ENCODE measurements at regions not wholly inside any gene's neighbourhood (a gene's known extent, or its start where the extent isn't known, plus 50 kb on each side); places are given as distances from the start of the nearest gene placed in this dataset.

DNA sequence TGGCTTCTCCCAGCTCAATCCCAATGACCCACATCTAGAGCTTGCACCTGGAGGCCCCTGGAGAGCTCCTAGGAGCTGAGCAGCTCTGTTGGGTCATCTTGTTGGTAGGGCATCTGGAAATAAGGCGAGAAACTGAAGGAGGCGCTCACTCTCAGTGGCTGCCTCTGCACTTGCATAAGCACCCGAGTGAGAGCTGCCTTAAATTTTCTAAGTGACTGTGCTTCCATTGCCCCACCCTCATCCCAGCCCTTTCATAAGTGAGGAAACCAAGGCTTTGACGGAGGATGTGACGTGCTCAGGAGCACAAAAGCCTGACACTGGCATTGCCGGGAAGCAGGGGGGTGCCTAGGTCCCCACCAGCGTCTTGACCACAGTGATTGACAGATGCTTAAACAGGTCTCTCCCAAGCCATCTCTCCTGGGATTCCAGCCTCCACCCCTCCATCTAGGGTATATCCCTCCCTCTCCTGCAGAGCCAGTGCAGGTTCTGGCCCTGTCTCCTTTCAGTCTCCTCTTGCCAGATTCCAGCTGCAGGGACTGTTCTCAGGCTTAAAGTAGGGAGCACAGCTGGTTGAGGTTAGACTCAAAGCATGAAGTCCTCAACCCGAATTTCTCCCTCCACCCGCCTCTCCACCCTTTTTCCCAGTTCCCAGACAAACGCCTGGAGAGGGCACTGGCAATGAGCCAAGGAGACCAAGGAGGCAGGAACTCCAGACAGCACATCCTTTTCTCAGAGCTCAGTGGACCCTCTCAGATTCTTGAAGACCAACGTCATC, 113.7 kb downstream of the IRX5 start:
- H3K4me1 ChIP-seq (ENCODE audit: control insufficient read depth in 2 of 2, insufficient read depth in 2 of 2, low read length in 2 of 2): no peaks in the 10 kb centered on the region
- no peaks in the 10 kb centered on the region for H3K36me3 ChIP-seq (ENCODE audit: control insufficient read depth in 2 of 2, insufficient read depth in 2 of 2, low read length in 1 of 2)
- H3K4me3 ChIP-seq (ENCODE audit: low read length in 2 of 2): no peak overlapping the region
- H3K27ac ChIP-seq (ENCODE audit: low read depth in 1 of 2, low read length in 1 of 2): no peak overlapping the region
- WGBS: 70% methylated on average over 11 of the region's 11 CpGs
- H3K9me3 ChIP-seq (ENCODE audit: control insufficient read depth in 2 of 2, insufficient read depth in 1 of 2, low read length in 1 of 2): no peaks in the 10 kb centered on the region
- no peak for DNase-seq (ENCODE audit: low read depth in 6 of 9, low spot score in 9 of 9)
- no peaks in the 10 kb centered on the region for H3K27me3 ChIP-seq (ENCODE audit: control insufficient read depth in 2 of 2, insufficient read depth in 1 of 2, low read length in 1 of 2)

- DNase-seq (ENCODE audit: low read depth in 6 of 9, low spot score in 9 of 9): no peak
- WGBS: 95% methylated on average over 3 of the region's 3 CpGs
- H3K27ac ChIP-seq (ENCODE audit: low read depth in 1 of 2, low read length in 1 of 2): no peak overlapping the region
Observed at GRCh38 chr16:55045329-55045728, 114.7 kb downstream of the IRX5 start.

DNA sequence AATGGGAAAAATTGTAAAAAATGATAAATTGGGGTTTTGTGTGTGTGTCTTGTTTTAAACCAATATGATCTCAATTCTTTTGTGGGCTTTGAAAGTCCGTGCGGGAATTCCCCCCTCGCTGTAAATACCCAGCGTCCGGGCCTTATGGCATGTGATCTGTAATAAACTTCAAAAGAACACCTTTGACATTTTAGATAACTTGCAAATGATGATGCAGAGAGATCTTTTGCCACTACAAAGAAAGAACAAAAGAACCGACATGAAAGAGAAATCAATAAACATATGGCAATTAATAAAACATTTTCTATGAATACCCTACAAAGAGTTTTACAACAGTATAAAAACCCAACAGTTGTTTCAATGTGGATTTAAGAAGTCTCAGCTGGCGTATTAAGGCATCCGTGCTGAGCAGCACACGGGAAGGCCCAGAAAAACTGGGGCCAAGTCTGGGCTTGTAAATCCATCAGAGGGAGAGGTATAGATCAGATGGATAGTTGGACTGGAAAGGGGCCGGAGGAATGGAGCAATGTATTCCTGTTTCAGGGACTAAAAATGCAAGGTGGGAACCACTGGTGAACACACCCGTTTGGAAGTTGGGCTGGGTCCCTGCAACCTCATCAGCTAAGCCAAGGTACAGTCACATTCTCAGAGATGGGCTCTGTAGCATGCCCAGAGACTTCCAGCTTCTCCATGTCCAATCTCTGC, 115.2 kb downstream of the IRX5 start:
- Histone ChIP-seq H3K36me3 (ENCODE audit: control insufficient read depth in 2 of 2, insufficient read depth in 2 of 2, low read length in 1 of 2) (no peaks in the 10 kb centered on the region), H3K27me3 (ENCODE audit: control insufficient read depth in 2 of 2, insufficient read depth in 1 of 2, low read length in 1 of 2) (no peaks in the 10 kb centered on the region), H3K4me1 (ENCODE audit: control insufficient read depth in 2 of 2, insufficient read depth in 2 of 2, low read length in 2 of 2) (no peaks in the 10 kb centered on the region), H3K9me3 (ENCODE audit: control insufficient read depth in 2 of 2, insufficient read depth in 1 of 2, low read length in 1 of 2) (no peaks in the 10 kb centered on the region), H3K27ac (ENCODE audit: low read depth in 1 of 2, low read length in 1 of 2) (no peak overlapping the region), H3K4me3 (ENCODE audit: low read length in 2 of 2) (no peak overlapping the region)
- DNase-seq (ENCODE audit: low read depth in 6 of 9, low spot score in 9 of 9): no peak
- WGBS: 88% methylated on average over 11 of the region's 11 CpGs

More at GRCh38 chr16:55045329-55045728, 114.7 kb downstream of the IRX5 start:
- H3K4me3 ChIP-seq (ENCODE audit: low read length in 2 of 2): no peak overlapping the region
- no peaks in the 10 kb centered on the region for H3K36me3 ChIP-seq (ENCODE audit: control insufficient read depth in 2 of 2, insufficient read depth in 2 of 2, low read length in 1 of 2)
- no peaks in the 10 kb centered on the region for H3K27me3 ChIP-seq (ENCODE audit: control insufficient read depth in 2 of 2, insufficient read depth in 1 of 2, low read length in 1 of 2)
- H3K9me3 ChIP-seq (ENCODE audit: control insufficient read depth in 2 of 2, insufficient read depth in 1 of 2, low read length in 1 of 2): no peaks in the 10 kb centered on the region
- H3K4me1 ChIP-seq (ENCODE audit: control insufficient read depth in 2 of 2, insufficient read depth in 2 of 2, low read length in 2 of 2): no peaks in the 10 kb centered on the region

DNA sequence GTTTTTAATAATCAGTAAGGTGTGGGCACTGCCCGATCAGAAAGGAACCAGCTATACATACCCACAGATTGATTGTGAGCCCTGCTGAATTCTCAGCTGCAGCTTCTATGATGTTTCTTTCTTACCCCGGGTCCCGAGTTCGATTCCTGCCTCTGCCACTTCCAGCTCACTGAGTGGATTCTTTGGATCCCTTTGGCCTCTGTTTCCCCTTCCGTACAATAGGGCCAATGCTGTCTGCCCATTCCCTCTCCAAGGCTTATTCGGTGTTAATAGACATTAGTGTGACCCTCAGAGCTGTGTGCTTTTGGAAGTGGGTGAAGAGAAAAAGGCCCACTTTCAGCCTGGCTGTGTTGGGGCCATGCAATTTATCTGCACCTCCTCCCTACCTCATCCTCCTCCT, 115.8 kb downstream of the IRX5 start:
- H3K27me3 ChIP-seq (ENCODE audit: control insufficient read depth in 2 of 2, insufficient read depth in 1 of 2, low read length in 1 of 2): no peaks in the 10 kb centered on the region
- no peaks in the 10 kb centered on the region for H3K9me3 ChIP-seq (ENCODE audit: control insufficient read depth in 2 of 2, insufficient read depth in 1 of 2, low read length in 1 of 2)
- no peak overlapping the region for H3K4me3 ChIP-seq (ENCODE audit: low read length in 2 of 2)
- no peak for DNase-seq (ENCODE audit: low read depth in 6 of 9, low spot score in 9 of 9)
- H3K27ac ChIP-seq (ENCODE audit: low read depth in 1 of 2, low read length in 1 of 2): no peak overlapping the region
- H3K36me3 ChIP-seq (ENCODE audit: control insufficient read depth in 2 of 2, insufficient read depth in 2 of 2, low read length in 1 of 2): no peaks in the 10 kb centered on the region
- no peaks in the 10 kb centered on the region for H3K4me1 ChIP-seq (ENCODE audit: control insufficient read depth in 2 of 2, insufficient read depth in 2 of 2, low read length in 2 of 2)
- WGBS: 99% methylated on average over 6 of the region's 6 CpGs

- no peak overlapping the region for H3K4me3 ChIP-seq (ENCODE audit: low read length in 2 of 2)
Observed at GRCh38 chr16:55046916-55047315, 116.3 kb downstream of the IRX5 start.

DNA sequence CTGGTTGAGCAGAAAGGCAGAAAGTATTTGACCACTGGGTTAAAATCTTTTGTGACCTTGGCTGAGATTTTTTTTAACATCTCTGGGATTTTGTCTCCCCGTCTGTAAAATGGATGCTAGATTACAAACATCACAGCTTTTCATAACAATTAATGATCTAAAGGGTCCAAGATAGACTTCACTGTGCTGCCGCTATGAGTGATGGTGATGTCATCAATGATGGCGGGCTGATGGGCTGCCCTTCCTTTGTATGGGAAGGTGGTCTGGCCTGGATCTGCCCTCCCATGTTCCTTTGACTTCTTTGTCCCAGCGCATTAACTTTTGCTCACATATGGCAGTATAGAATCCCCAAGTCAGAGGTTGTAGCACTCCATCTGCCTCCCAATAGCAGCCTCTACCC, 116.7 kb downstream of the IRX5 start:
- no peaks in the 10 kb centered on the region for H3K36me3 ChIP-seq (ENCODE audit: control insufficient read depth in 2 of 2, insufficient read depth in 2 of 2, low read length in 1 of 2)
- no peak overlapping the region for H3K4me3 ChIP-seq (ENCODE audit: low read length in 2 of 2)
- no peaks in the 10 kb centered on the region for H3K27me3 ChIP-seq (ENCODE audit: control insufficient read depth in 2 of 2, insufficient read depth in 1 of 2, low read length in 1 of 2)
- no peaks in the 10 kb centered on the region for H3K9me3 ChIP-seq (ENCODE audit: control insufficient read depth in 2 of 2, insufficient read depth in 1 of 2, low read length in 1 of 2)
- H3K27ac ChIP-seq (ENCODE audit: low read depth in 1 of 2, low read length in 1 of 2): no peak overlapping the region
- whole genome bisulfite sequencing: 94% methylated on average over 4 of the region's 4 CpGs
- DNase-seq (ENCODE audit: low read depth in 6 of 9, low spot score in 9 of 9): no peak
- no peaks in the 10 kb centered on the region for H3K4me1 ChIP-seq (ENCODE audit: control insufficient read depth in 2 of 2, insufficient read depth in 2 of 2, low read length in 2 of 2)

More at GRCh38 chr16:55046916-55047315, 116.3 kb downstream of the IRX5 start:
- no peaks in the 10 kb centered on the region for H3K36me3 ChIP-seq (ENCODE audit: control insufficient read depth in 2 of 2, insufficient read depth in 2 of 2, low read length in 1 of 2)
- no peaks in the 10 kb centered on the region for H3K27me3 ChIP-seq (ENCODE audit: control insufficient read depth in 2 of 2, insufficient read depth in 1 of 2, low read length in 1 of 2)
- no peaks in the 10 kb centered on the region for H3K9me3 ChIP-seq (ENCODE audit: control insufficient read depth in 2 of 2, insufficient read depth in 1 of 2, low read length in 1 of 2)
- WGBS: 91% methylated on average over 4 of the region's 4 CpGs
- H3K4me1 ChIP-seq (ENCODE audit: control insufficient read depth in 2 of 2, insufficient read depth in 2 of 2, low read length in 2 of 2): no peaks in the 10 kb centered on the region
- H3K27ac ChIP-seq (ENCODE audit: low read depth in 1 of 2, low read length in 1 of 2): no peak overlapping the region
- no peak for DNase-seq (ENCODE audit: low read depth in 6 of 9, low spot score in 9 of 9)

GRCh38 chr16:55047903-55048497, 117.3 kb downstream of the IRX5 start:
- H3K27ac ChIP-seq (ENCODE audit: low read depth in 1 of 2, low read length in 1 of 2): no peak overlapping the region
- no peaks in the 10 kb centered on the region for H3K9me3 ChIP-seq (ENCODE audit: control insufficient read depth in 2 of 2, insufficient read depth in 1 of 2, low read length in 1 of 2)
- DNase-seq (ENCODE audit: low read depth in 6 of 9, low spot score in 9 of 9): no peak
- H3K4me3 ChIP-seq (ENCODE audit: low read length in 2 of 2): no peak overlapping the region
- H3K36me3 ChIP-seq (ENCODE audit: control insufficient read depth in 2 of 2, insufficient read depth in 2 of 2, low read length in 1 of 2): no peaks in the 10 kb centered on the region
- H3K27me3 ChIP-seq (ENCODE audit: control insufficient read depth in 2 of 2, insufficient read depth in 1 of 2, low read length in 1 of 2): no peaks in the 10 kb centered on the region
- 96% methylated on average over 8 of the region's 8 CpGs for WGBS
- H3K4me1 ChIP-seq (ENCODE audit: control insufficient read depth in 2 of 2, insufficient read depth in 2 of 2, low read length in 2 of 2): no peaks in the 10 kb centered on the region

DNA sequence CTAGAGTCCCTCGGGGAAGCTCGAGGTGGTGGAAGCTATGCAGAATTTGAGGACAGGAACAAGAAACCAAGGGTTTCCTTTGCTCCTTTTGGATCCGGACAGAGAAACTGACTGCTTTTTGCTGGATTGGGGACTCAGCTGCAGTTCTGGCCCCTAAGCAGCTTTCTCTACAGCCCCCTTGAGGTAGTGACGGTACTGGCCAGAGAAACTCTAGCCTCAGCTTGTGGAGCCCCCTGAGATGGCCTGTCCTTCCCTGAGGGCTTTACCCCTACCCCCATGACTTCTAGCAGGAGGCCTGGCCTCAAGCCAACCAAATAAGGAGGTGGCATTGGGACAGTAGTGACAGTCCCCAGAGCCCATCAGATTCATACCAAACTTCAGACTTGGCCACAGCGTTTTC, 118.1 kb downstream of the IRX5 start:
- DNase-seq (ENCODE audit: low read depth in 6 of 9, low spot score in 9 of 9): no peak
- no peak overlapping the region for H3K27ac ChIP-seq (ENCODE audit: low read depth in 1 of 2, low read length in 1 of 2)
- no peak overlapping the region for H3K4me3 ChIP-seq (ENCODE audit: low read length in 2 of 2)
- no peaks in the 10 kb centered on the region for H3K9me3 ChIP-seq (ENCODE audit: control insufficient read depth in 2 of 2, insufficient read depth in 1 of 2, low read length in 1 of 2)
- H3K27me3 ChIP-seq (ENCODE audit: control insufficient read depth in 2 of 2, insufficient read depth in 1 of 2, low read length in 1 of 2): no peaks in the 10 kb centered on the region
- no peaks in the 10 kb centered on the region for H3K36me3 ChIP-seq (ENCODE audit: control insufficient read depth in 2 of 2, insufficient read depth in 2 of 2, low read length in 1 of 2)
- H3K4me1 ChIP-seq (ENCODE audit: control insufficient read depth in 2 of 2, insufficient read depth in 2 of 2, low read length in 2 of 2): no peaks in the 10 kb centered on the region
- WGBS: 93% methylated on average over 5 of the region's 5 CpGs
